ENCODE measurements at regions not wholly inside any gene's neighbourhood (a gene's known extent, or its start where the extent isn't known, plus 50 kb on each side); places are given as distances from the start of the nearest gene placed in this dataset.

GRCh38 chr6:134721060-134721405 lies 228.9 kb downstream of the ALDH8A1 start:
- Mint-ChIP-seq H3K4me1 (no peaks in the 10 kb centered on the region), H3K27me3 (peaks cover 30% of the 10 kb centered on the region), H3K36me3 (no peaks in the 10 kb centered on the region), H3K27ac (no peak overlapping the region), H3K4me3 (no peak overlapping the region), H3K9me3 (ENCODE audit: low read depth) (no peaks in the 10 kb centered on the region)
- CTCF ChIA-PET, result no interaction called here
- ATAC-seq (no peak), DNase-seq (no peak)

GRCh38 chr6:134720353-134721059 lies 229.4 kb downstream of the ALDH8A1 start:
- H3K9me3 Mint-ChIP-seq (ENCODE audit: low read depth), result no peaks in the 10 kb centered on the region
- DNase-seq (no peak), ATAC-seq (no peak)
- no peaks in the 10 kb centered on the region for H3K4me1 Mint-ChIP-seq
- no peak overlapping the region for H3K27ac Mint-ChIP-seq
- H3K4me3 Mint-ChIP-seq, result no peak overlapping the region
- CTCF ChIA-PET, result no interaction called here
- peaks cover 25% of the 10 kb centered on the region for H3K27me3 Mint-ChIP-seq
- H3K36me3 Mint-ChIP-seq, result no peaks in the 10 kb centered on the region

GRCh38 chr6:134719911-134720310 lies 230.0 kb downstream of the ALDH8A1 start:
- H3K36me3 Mint-ChIP-seq, result no peaks in the 10 kb centered on the region

DNA sequence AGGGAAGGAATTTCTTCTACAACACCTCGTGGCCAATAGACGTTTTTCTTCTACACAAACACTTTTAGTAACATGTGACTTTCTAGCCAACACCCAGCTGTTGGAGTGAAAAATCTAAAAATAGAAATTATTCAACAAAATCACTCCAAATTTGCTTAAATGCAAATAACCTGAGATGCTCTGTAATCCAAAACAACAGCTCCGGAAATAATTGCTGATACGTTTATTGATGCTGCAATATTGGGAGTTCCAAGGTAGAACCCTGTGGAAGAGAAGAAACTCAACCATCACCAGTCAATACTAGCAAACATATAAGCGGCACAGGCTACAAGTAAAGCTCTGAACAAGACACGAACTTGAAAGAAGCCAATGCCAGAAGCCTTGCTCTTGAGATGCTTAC lies 230.6 kb downstream of the ALDH8A1 start:
- CTCF ChIA-PET, result no interaction called here
- no peaks in the 10 kb centered on the region for H3K9me3 Mint-ChIP-seq (ENCODE audit: low read depth)
- DNase-seq (no peak), ATAC-seq (no peak)
- H3K27me3 Mint-ChIP-seq, result peaks cover 17% of the 10 kb centered on the region
- H3K27ac Mint-ChIP-seq, result no peak overlapping the region
- no peak overlapping the region for H3K4me3 Mint-ChIP-seq
- no peaks in the 10 kb centered on the region for H3K36me3 Mint-ChIP-seq
- H3K4me1 Mint-ChIP-seq, result no peaks in the 10 kb centered on the region

More at GRCh38 chr6:134719911-134720310, 230.0 kb downstream of the ALDH8A1 start:
- DNase-seq, result no peak
- CTCF ChIA-PET, result no interaction called here
- Mint-ChIP-seq H3K4me3 (no peak overlapping the region), H3K9me3 (ENCODE audit: low read depth) (no peaks in the 10 kb centered on the region), H3K27me3 (peaks cover 19% of the 10 kb centered on the region), H3K27ac (no peak overlapping the region), H3K4me1 (no peaks in the 10 kb centered on the region)
- no peak for ATAC-seq

DNA sequence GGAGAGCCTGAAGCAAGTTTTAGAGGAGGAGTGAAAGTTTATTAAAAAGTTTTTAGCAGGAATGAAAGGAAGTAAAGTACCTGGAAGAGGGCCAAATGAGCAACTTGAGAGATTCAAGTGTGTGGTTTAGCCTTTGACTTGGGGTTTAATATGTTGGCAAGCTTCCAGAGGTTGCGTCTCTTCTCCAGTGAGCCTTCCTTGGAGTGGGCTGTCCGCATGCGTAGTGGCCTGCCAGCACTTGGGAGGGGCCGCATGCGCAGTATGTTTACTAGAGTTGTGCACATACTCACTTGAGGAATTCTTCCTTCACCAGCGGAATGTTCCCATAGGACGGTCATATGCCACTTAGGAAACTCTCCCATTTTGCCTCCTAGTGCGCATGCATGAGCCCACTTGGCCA lies 235.2 kb downstream of the ALDH8A1 start:
- H3K9me3 Mint-ChIP-seq (ENCODE audit: low read depth), result no peaks in the 10 kb centered on the region
- H3K27me3 Mint-ChIP-seq, result peaks cover 12% of the 10 kb centered on the region
- H3K4me1 Mint-ChIP-seq, result no peaks in the 10 kb centered on the region
- H3K36me3 Mint-ChIP-seq, result no peaks in the 10 kb centered on the region
- no peak for ATAC-seq
- H3K4me3 Mint-ChIP-seq, result no peak overlapping the region
- no peak for DNase-seq
- CTCF ChIA-PET, result no interaction called here
- H3K27ac Mint-ChIP-seq, result no peak overlapping the region

- ATAC-seq (no peak), DNase-seq (no peak)
- no peaks in the 10 kb centered on the region for H3K4me1 Mint-ChIP-seq
- peaks cover 13% of the 10 kb centered on the region for H3K27me3 Mint-ChIP-seq
- no peaks in the 10 kb centered on the region for H3K9me3 Mint-ChIP-seq (ENCODE audit: low read depth)
- no peak overlapping the region for H3K27ac Mint-ChIP-seq
- CTCF ChIA-PET, result no interaction called here
- no peaks in the 10 kb centered on the region for H3K36me3 Mint-ChIP-seq
- H3K4me3 Mint-ChIP-seq, result no peak overlapping the region
Observed at GRCh38 chr6:134714113-134714512, 235.8 kb downstream of the ALDH8A1 start.

- H3K4me1 Mint-ChIP-seq, result no peaks in the 10 kb centered on the region
- ATAC-seq (no peak), DNase-seq (no peak)
- CTCF ChIA-PET, result interaction anchor here (1.4 kb wide), 1 partner anchor 538 kb away, joined by 4 read pairs; no protein-coding TSS in a partner anchor
- H3K9me3 Mint-ChIP-seq (ENCODE audit: low read depth), result no peaks in the 10 kb centered on the region
- H3K4me3 Mint-ChIP-seq, result no peak overlapping the region
- no peaks in the 10 kb centered on the region for H3K36me3 Mint-ChIP-seq
- H3K27ac Mint-ChIP-seq, result no peak overlapping the region
- H3K27me3 Mint-ChIP-seq, result peaks cover 28% of the 10 kb centered on the region
Observed at GRCh38 chr6:134712311-134712710, 237.6 kb downstream of the ALDH8A1 start.

DNA sequence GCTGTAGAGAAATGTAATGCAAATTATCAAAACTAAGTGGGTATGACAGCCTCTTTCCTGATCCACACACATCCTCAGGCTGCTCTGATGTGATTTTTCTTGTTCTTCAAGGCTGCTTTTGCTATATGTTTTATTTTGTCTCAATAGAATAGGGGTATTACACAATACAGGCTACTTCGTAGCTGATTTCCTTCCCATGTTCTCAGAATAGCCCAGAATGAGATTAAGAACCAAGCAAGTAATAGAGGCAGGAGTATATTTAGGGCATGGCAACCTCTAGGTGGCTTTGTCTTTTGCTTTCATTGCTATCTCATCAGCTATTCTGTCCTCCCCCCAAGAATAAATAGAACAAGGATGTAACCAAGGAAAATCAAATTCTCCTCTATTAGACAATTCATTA lies 241.8 kb downstream of the ALDH8A1 start:
- no peaks in the 10 kb centered on the region for H3K36me3 Mint-ChIP-seq
- H3K9me3 Mint-ChIP-seq (ENCODE audit: low read depth), result no peaks in the 10 kb centered on the region
- H3K27me3 Mint-ChIP-seq, result peaks cover 35% of the 10 kb centered on the region
- DNase-seq, result no peak
- H3K4me1 Mint-ChIP-seq, result no peaks in the 10 kb centered on the region
- ATAC-seq, result no peak
- CTCF ChIA-PET, result no interaction called here
- H3K4me3 Mint-ChIP-seq, result no peak overlapping the region
- H3K27ac Mint-ChIP-seq, result no peak overlapping the region

DNA sequence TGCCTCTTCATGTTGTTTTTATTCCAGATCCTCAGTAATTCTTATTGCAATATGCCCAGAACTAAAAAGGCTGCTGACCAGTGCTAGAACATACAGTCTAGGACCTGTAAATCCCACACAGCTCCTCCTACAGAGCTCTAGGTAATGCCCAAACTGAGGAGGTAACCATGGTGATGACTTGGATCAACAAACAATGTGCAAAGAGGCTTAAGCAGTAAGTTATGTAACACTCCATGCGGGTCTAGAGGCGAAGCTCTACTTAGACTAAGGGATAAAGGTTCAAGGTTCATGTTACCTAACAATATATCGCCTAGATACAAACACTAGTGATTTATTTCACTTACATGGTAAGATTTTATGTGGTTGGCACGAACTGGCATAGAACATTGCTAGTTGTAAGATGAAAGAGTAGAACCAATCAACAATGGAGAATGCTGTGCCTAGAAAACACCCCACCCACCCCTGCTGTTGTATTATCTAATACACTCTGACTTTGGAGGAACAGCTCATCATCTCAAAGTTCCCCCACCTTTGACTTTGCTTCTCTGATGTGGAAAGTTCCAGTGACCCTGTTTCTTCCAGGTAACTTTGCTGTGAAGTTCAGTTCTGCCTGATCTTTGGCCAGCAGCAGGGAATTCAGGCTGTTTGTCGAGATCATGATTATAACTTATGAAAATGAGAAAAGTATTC lies 242.4 kb downstream of the ALDH8A1 start:
- no peaks in the 10 kb centered on the region for H3K9me3 Mint-ChIP-seq (ENCODE audit: low read depth)
- no peak for ATAC-seq
- peaks cover 35% of the 10 kb centered on the region for H3K27me3 Mint-ChIP-seq
- CTCF ChIA-PET, result no interaction called here
- no peak overlapping the region for H3K4me3 Mint-ChIP-seq
- DNase-seq, result no peak
- no peaks in the 10 kb centered on the region for H3K4me1 Mint-ChIP-seq
- no peaks in the 10 kb centered on the region for H3K36me3 Mint-ChIP-seq
- no peak overlapping the region for H3K27ac Mint-ChIP-seq

- peaks cover 35% of the 10 kb centered on the region for H3K27me3 Mint-ChIP-seq
- no peaks in the 10 kb centered on the region for H3K36me3 Mint-ChIP-seq
- ATAC-seq (no peak), DNase-seq (no peak)
- no peaks in the 10 kb centered on the region for H3K9me3 Mint-ChIP-seq (ENCODE audit: low read depth)
- H3K4me1 Mint-ChIP-seq, result no peaks in the 10 kb centered on the region
- CTCF ChIA-PET, result interaction anchor here (0.6 kb wide), 1 partner anchor 234 kb away, joined by 3 read pairs; no protein-coding TSS in a partner anchor
- H3K4me3 Mint-ChIP-seq, result no peak overlapping the region
- no peak overlapping the region for H3K27ac Mint-ChIP-seq
Observed at GRCh38 chr6:134706806-134707205, 243.1 kb downstream of the ALDH8A1 start.

GRCh38 chr6:134706153-134706552 lies 243.7 kb downstream of the ALDH8A1 start:
- DNase-seq (no peak), ATAC-seq (no peak)
- no peaks in the 10 kb centered on the region for H3K9me3 Mint-ChIP-seq (ENCODE audit: low read depth)
- H3K27ac Mint-ChIP-seq, result no peak overlapping the region
- CTCF ChIA-PET, result no interaction called here
- no peaks in the 10 kb centered on the region for H3K36me3 Mint-ChIP-seq
- H3K4me1 Mint-ChIP-seq, result no peaks in the 10 kb centered on the region
- H3K27me3 Mint-ChIP-seq, result peaks cover 35% of the 10 kb centered on the region
- no peak overlapping the region for H3K4me3 Mint-ChIP-seq

DNA sequence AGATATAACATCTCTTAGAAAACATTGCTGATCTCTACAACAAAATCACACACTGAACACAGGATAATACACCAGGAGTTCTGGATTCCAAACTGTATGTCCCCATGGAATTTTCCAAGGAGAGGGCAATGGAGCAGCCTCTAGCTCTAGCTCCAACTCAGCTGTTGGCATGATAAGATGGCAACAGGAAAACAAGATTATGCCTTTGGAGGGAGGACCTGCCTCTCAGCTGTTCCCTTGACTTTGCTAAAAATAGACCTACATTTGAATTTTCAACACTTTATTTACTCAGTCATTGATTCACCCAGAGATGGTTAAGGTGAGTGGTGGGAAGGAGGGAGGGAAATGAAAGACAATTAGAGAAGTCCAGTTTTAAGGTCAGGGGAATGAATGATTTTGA lies 246.7 kb downstream of the ALDH8A1 start:
- no peaks in the 10 kb centered on the region for H3K4me1 Mint-ChIP-seq
- CTCF ChIA-PET, result no interaction called here
- H3K27me3 Mint-ChIP-seq, result peaks cover 27% of the 10 kb centered on the region
- no peak for ATAC-seq
- no peak overlapping the region for H3K4me3 Mint-ChIP-seq
- H3K36me3 Mint-ChIP-seq, result no peaks in the 10 kb centered on the region
- no peaks in the 10 kb centered on the region for H3K9me3 Mint-ChIP-seq (ENCODE audit: low read depth)
- H3K27ac Mint-ChIP-seq, result no peak overlapping the region
- no peak for DNase-seq

DNA sequence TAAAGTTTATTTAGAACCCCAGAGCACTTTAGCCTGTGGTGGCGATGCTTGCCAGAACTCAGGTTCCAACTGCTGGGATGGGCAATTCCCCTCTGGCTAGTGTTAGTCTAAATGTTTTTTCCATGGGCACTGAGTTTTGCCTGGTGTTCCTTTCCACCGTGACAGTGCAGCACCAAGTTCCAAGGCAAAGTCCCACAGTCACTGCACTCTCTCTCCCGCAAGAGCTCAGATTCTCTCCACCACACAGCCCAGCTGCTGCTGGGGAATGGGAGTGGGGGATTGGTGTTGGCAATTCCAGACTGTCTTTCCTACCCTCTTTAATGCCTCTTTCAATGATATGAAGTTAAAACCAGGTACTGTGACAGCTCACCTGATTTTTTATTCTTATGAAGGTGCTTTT lies 247.6 kb downstream of the ALDH8A1 start:
- Mint-ChIP-seq H3K27ac (no peak overlapping the region), H3K36me3 (no peaks in the 10 kb centered on the region), H3K4me3 (no peak overlapping the region), H3K9me3 (ENCODE audit: low read depth) (no peaks in the 10 kb centered on the region), H3K27me3 (peaks cover 20% of the 10 kb centered on the region), H3K4me1 (no peaks in the 10 kb centered on the region)
- ATAC-seq, result no peak
- CTCF ChIA-PET, result no interaction called here
- DNase-seq, result no peak

DNA sequence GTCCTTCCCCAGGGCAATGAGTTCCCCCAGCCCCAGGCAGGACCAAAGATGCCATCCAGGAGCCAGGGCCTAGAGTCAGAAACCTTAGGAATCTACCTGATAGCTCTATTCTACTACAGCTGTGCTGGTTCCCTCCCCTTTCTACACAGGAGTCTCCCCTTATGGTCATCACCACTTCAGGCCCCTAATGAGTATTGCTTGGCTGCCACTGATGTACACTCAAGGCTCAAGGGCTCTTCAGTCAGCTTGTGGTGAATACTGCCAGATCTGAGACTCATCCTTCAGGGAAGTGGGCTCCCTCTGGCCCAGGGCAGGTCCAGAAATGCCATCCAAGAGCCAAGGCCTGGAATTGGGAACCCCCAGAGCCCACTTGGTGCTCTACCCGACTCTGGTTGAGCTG lies 248.6 kb downstream of the ALDH8A1 start:
- no peak for ATAC-seq
- CTCF ChIA-PET, result no interaction called here
- DNase-seq, result no peak
- H3K4me3 Mint-ChIP-seq, result no peak overlapping the region
- no peaks in the 10 kb centered on the region for H3K9me3 Mint-ChIP-seq (ENCODE audit: low read depth)
- H3K4me1 Mint-ChIP-seq, result no peaks in the 10 kb centered on the region
- no peaks in the 10 kb centered on the region for H3K36me3 Mint-ChIP-seq
- no peak overlapping the region for H3K27ac Mint-ChIP-seq
- peaks cover 16% of the 10 kb centered on the region for H3K27me3 Mint-ChIP-seq

All from activated CD8-positive, alpha-beta memory T cell treated with anti-CD3 and anti-CD28 coated beads, Interleukin-2, amount 10 ng/mL, durations not matched to agents 7 days and 5 days (primary cell).